ENCODE measurements at regions not wholly inside any gene's neighbourhood (a gene's known extent, or its start where the extent isn't known, plus 50 kb on each side); places are given as distances from the start of the nearest gene placed in this dataset.
"Not testable (repeated sequence)": the region's sequence is repeated elsewhere in the genome, so short reads cannot be mapped to it uniquely, and the experiment has no call there.

DNA sequence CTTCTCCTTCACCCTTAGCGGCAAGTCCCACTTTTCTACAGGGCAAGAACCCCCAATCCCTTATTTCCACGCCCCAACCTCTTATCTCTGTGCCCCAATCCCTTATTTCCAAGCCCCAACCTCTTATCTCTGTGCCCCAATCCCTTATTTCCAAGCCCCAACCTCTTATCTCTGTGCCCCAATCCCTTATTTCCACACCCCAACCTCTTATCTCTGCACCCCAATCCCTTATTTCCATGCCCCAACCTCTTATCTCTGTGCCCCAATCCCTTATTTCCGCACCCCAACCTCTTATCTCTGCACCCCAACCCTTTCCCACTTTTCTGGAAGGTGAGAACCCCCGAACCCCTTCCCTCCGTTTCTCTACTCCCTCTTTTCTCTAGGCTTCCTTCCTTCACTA lies 116.1 kb upstream of the GJE1 start:
- H2AFZ ChIP-seq (ENCODE audit: low read length); H4K20me1 ChIP-seq (ENCODE audit: insufficient read depth, low read length); H3K27ac ChIP-seq (ENCODE audit: low read length); H3K4me2 ChIP-seq (ENCODE audit: low read depth, low read length); H3K79me2 ChIP-seq (ENCODE audit: low read length); H3F3A ChIP-seq (ENCODE audit: insufficient read depth, low read length); H3K27me3 ChIP-seq (replicated peaks; ENCODE audit: insufficient read depth, low read length); DNase-seq; H3K9ac ChIP-seq (ENCODE audit: low read length); H3K9me2 ChIP-seq (replicated peaks; ENCODE audit: insufficient read depth, low read length); H3K4me3 ChIP-seq (ENCODE audit: low read length); H3K4me1 ChIP-seq (ENCODE audit: low read length); H3K9me3 ChIP-seq (replicated peaks; ENCODE audit: insufficient read depth, low read length); H3K36me3 ChIP-seq (replicated peaks; ENCODE audit: insufficient read depth, low read length): not testable (repeated sequence)

DNA sequence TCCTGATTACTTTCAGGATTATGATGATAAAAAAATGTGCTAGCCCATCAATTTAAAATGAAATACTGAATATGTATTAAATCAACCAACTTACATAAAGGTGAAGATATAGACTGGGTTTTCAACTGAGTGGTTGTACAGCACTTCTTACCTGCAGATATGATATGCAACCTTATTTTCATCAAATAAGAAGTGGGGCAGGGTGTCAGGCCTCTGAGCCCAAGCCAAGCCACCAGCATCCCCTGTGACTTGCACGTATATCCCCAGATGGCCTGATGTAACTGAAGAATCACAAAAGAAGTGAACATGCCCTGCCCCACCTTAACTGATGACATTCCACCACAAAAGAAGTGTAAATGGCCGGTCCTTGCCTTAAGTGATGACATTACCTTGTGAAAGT lies 117.3 kb upstream of the GJE1 start:
- H4K20me1 ChIP-seq (ENCODE audit: insufficient read depth, low read length); H3K9me2 ChIP-seq (replicated peaks; ENCODE audit: insufficient read depth, low read length); H3K4me2 ChIP-seq (ENCODE audit: low read depth, low read length); H2AFZ ChIP-seq (ENCODE audit: low read length); H3F3A ChIP-seq (ENCODE audit: insufficient read depth, low read length); H3K79me2 ChIP-seq (ENCODE audit: low read length); H3K36me3 ChIP-seq (replicated peaks; ENCODE audit: insufficient read depth, low read length); H3K27me3 ChIP-seq (replicated peaks; ENCODE audit: insufficient read depth, low read length); DNase-seq; H3K4me3 ChIP-seq (ENCODE audit: low read length); H3K9ac ChIP-seq (ENCODE audit: low read length); H3K27ac ChIP-seq (ENCODE audit: low read length); H3K9me3 ChIP-seq (replicated peaks; ENCODE audit: insufficient read depth, low read length); H3K4me1 ChIP-seq (ENCODE audit: low read length): not testable (repeated sequence)

DNA sequence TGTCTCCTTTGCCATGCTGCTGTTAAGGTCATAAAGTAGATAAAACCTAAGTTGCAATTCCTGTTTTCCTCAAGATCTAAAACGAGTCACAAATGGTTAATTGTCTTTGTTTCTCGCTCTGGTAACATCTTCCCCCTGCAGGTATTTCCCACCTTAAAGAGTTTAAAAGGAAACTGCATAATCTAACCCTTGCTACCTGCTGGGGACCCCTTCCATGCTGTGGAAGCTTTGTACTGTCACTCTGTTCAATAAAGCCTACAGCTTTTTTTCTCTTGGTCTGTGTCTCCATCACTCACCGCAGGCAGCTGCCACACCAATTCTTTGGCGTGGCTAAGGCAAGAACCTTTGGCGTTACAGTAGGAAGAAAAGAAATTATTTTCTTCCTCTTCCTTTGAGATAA lies 117.7 kb upstream of the GJE1 start:
- no peak for DNase-seq
- H3K4me2 ChIP-seq (ENCODE audit: low read depth, low read length) = no peak overlapping the region

DNA sequence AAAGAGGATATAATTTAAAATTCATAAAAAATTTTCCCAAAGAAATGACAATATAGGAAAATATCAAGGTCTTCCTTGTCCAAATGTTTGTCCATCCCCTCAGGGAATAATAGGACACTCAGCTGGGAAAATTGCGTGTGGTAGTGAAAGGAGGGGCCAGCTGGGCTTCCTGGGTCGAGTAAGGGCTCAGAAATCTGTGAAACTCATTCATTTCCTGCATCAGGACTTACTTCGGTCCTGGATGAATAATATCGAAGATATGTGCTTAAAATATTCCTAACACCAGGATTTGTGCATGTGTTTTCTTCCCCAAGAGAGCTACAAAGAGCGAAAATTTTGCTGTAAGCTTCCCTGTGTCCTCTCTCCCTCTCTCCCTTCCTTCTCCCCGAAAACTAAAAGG lies 118.2 kb upstream of the GJE1 start:
- no peaks in the 10 kb centered on the region for H3K4me1 ChIP-seq (ENCODE audit: low read length)
- no peak for DNase-seq
- TF ChIP-seq EZH2 (optimal IDR thresholded peaks at IDR 0.05; ENCODE audit: low read depth, low read length) (no peak), EZH2phosphoT487 (IDR thresholded peaks at IDR 0.05; ENCODE audit: low read length) (no peak)
- TF ChIP-seq, protein P1, sequence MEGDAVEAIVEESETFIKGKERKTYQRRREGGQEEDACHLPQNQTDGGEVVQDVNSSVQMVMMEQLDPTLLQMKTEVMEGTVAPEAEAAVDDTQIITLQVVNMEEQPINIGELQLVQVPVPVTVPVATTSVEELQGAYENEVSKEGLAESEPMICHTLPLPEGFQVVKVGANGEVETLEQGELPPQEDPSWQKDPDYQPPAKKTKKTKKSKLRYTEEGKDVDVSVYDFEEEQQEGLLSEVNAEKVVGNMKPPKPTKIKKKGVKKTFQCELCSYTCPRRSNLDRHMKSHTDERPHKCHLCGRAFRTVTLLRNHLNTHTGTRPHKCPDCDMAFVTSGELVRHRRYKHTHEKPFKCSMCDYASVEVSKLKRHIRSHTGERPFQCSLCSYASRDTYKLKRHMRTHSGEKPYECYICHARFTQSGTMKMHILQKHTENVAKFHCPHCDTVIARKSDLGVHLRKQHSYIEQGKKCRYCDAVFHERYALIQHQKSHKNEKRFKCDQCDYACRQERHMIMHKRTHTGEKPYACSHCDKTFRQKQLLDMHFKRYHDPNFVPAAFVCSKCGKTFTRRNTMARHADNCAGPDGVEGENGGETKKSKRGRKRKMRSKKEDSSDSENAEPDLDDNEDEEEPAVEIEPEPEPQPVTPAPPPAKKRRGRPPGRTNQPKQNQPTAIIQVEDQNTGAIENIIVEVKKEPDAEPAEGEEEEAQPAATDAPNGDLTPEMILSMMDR (IDR thresholded peaks at IDR 0.05; ENCODE audit: low read length) = no peak
- H4K20me1 ChIP-seq (ENCODE audit: insufficient read depth, low read length) = no peaks in the 10 kb centered on the region
- no peaks in the 10 kb centered on the region for H3F3A ChIP-seq (ENCODE audit: insufficient read depth, low read length)
- H3K27me3 ChIP-seq (replicated peaks; ENCODE audit: insufficient read depth, low read length) = no peaks in the 10 kb centered on the region
- H3K4me3 ChIP-seq (ENCODE audit: low read length) = no peak overlapping the region
- no peaks in the 10 kb centered on the region for H3K36me3 ChIP-seq (replicated peaks; ENCODE audit: insufficient read depth, low read length)
- no peak overlapping the region for H3K4me2 ChIP-seq (ENCODE audit: low read depth, low read length)
- no peak overlapping the region for H3K27ac ChIP-seq (ENCODE audit: low read length)
- H3K79me2 ChIP-seq (ENCODE audit: low read length) = no peaks in the 10 kb centered on the region
- H3K9me2 ChIP-seq (replicated peaks; ENCODE audit: insufficient read depth, low read length) = no peaks in the 10 kb centered on the region
- H3K9ac ChIP-seq (ENCODE audit: low read length) = no peak overlapping the region
- no peaks in the 10 kb centered on the region for H3K9me3 ChIP-seq (replicated peaks; ENCODE audit: insufficient read depth, low read length)
- H2AFZ ChIP-seq (ENCODE audit: low read length) = no peak overlapping the region

More for the DNA sequence above, 117.7 kb upstream of the GJE1 start:
- H3K4me1 ChIP-seq (ENCODE audit: low read length) = no peaks in the 10 kb centered on the region
- no peaks in the 10 kb centered on the region for H3K9me2 ChIP-seq (replicated peaks; ENCODE audit: insufficient read depth, low read length)
- H3K27me3 ChIP-seq (replicated peaks; ENCODE audit: insufficient read depth, low read length) = no peaks in the 10 kb centered on the region
- no peaks in the 10 kb centered on the region for H3K79me2 ChIP-seq (ENCODE audit: low read length)
- no peak overlapping the region for H3K27ac ChIP-seq (ENCODE audit: low read length)
- no peaks in the 10 kb centered on the region for H3K36me3 ChIP-seq (replicated peaks; ENCODE audit: insufficient read depth, low read length)
- TF ChIP-seq EZH2 (optimal IDR thresholded peaks at IDR 0.05; ENCODE audit: low read depth, low read length) (no peak), EZH2phosphoT487 (IDR thresholded peaks at IDR 0.05; ENCODE audit: low read length) (no peak)
- TF ChIP-seq, protein P1 (IDR thresholded peaks at IDR 0.05; ENCODE audit: low read length) = no peak
- no peak overlapping the region for H3K9ac ChIP-seq (ENCODE audit: low read length)
- H2AFZ ChIP-seq (ENCODE audit: low read length) = no peak overlapping the region
- no peaks in the 10 kb centered on the region for H3K9me3 ChIP-seq (replicated peaks; ENCODE audit: insufficient read depth, low read length)
- H3F3A ChIP-seq (ENCODE audit: insufficient read depth, low read length) = no peaks in the 10 kb centered on the region
- H4K20me1 ChIP-seq (ENCODE audit: insufficient read depth, low read length) = no peaks in the 10 kb centered on the region
- no peak overlapping the region for H3K4me3 ChIP-seq (ENCODE audit: low read length)
